Neuronal stem cell (in vitro differentiated cells): ENCODE measurements at regions not wholly inside any gene's neighbourhood (a gene's known extent, or its start where the extent isn't known, plus 50 kb on each side); places are given as distances from the start of the nearest gene placed in this dataset.

Source experiments
- DNase-seq: peaks from one replicate; pipeline ENCODE4 v3.0.0-alpha.2; 2013; ENCODE audit warnings: low spot score
- H2AFZ ChIP-seq: one replicate; pipeline ENCODE4 v1.6.1; 2013; ENCODE audit warnings: mild to moderate bottlenecking, low read length, inconsistent platforms
- H2AK5ac ChIP-seq: 2 replicates; pipeline ENCODE4 v1.6.1; 2013; ENCODE audit warnings: low read depth, mild to moderate bottlenecking, inconsistent platforms, low read length, moderate library complexity, mixed read lengths
- H2BK120ac ChIP-seq: 2 replicates; pipeline ENCODE4 v1.6.1; 2013; ENCODE audit warnings: low read depth, mild to moderate bottlenecking, inconsistent platforms, low read length, moderate library complexity, mixed read lengths
- H2BK12ac ChIP-seq: one replicate; pipeline ENCODE4 v1.6.1; 2013; ENCODE audit warnings: low read length, inconsistent platforms
- H2BK15ac ChIP-seq: 2 replicates; pipeline ENCODE4 v1.6.1; 2013; ENCODE audit warnings: mild to moderate bottlenecking, low read length, inconsistent platforms, mixed read lengths
- H2BK5ac ChIP-seq: one replicate; pipeline ENCODE4 v1.6.1; 2013; ENCODE audit warnings: inconsistent platforms, mild to moderate bottlenecking, low read length, moderate library complexity
- H3K14ac ChIP-seq: one replicate; pipeline ENCODE4 v1.6.1; 2013; ENCODE audit warnings: low read length, inconsistent platforms
- H3K18ac ChIP-seq: 2 replicates; pipeline ENCODE4 v1.6.1; 2013; ENCODE audit warnings: low read length, inconsistent platforms
- H3K23ac ChIP-seq: 2 replicates; pipeline ENCODE4 v1.6.1; 2013; ENCODE audit warnings: low read depth, mild to moderate bottlenecking, mixed read lengths, low read length, inconsistent platforms; ENCODE audit not compliant: poor library complexity
- H3K27ac ChIP-seq: replicated peaks from 3 replicates; pipeline ENCODE4 v1.5.1; 2013; ENCODE audit warnings: low read length, inconsistent platforms
- H3K27me3 ChIP-seq, 3 experiments: 2 replicates each; pipeline ENCODE4 v1.6.1; 2013; ENCODE audit warnings: low read length in 3 of 3, mild to moderate bottlenecking in 2 of 3, inconsistent platforms in 1 of 3, low read depth in 1 of 3, mixed read lengths in 1 of 3, moderate library complexity in 1 of 3; ENCODE audit not compliant: control insufficient read depth in 3 of 3, insufficient read depth in 3 of 3
- H3K36me3 ChIP-seq, 2 donors: replicated peaks in 1 of 2; 2 replicates each; pipeline ENCODE4 v1.6.1; 2013; ENCODE audit warnings: low read length in 2 of 2; ENCODE audit not compliant: control insufficient read depth in 2 of 2, insufficient read depth in 2 of 2
- H3K4ac ChIP-seq: 2 replicates; pipeline ENCODE4 v1.6.1; 2013; ENCODE audit warnings: inconsistent platforms, mild to moderate bottlenecking, low read length, moderate library complexity
- H3K4me1 ChIP-seq, 2 donors: 1 replicate in 1 of 2; 2 replicates in 1 of 2; pipeline ENCODE4 v1.6.1; 2013; ENCODE audit warnings: low read length in 2 of 2, low read depth in 1 of 2; ENCODE audit not compliant: control insufficient read depth in 2 of 2, insufficient read depth in 1 of 2
- H3K4me2 ChIP-seq: one replicate; pipeline ENCODE4 v1.6.1; 2013; ENCODE audit warnings: mild to moderate bottlenecking, low read length, inconsistent platforms; ENCODE audit not compliant: insufficient read depth, poor library complexity, severe bottlenecking
- H3K4me3 ChIP-seq, 2 donors: 2 replicates each; pipeline ENCODE4 v1.5.1; 2013; ENCODE audit warnings: low read length in 2 of 2, mild to moderate bottlenecking in 2 of 2, inconsistent platforms in 1 of 2, moderate library complexity in 1 of 2
- H3K79me1 ChIP-seq: one replicate; pipeline ENCODE4 v1.6.1; 2013; ENCODE audit warnings: low read depth, mild to moderate bottlenecking, inconsistent platforms, low read length, moderate library complexity
- H3K9ac ChIP-seq: one replicate; pipeline ENCODE4 v1.6.1; 2013; ENCODE audit warnings: mild to moderate bottlenecking, low read depth, low read length, inconsistent platforms; ENCODE audit not compliant: poor library complexity
- H3K9me3 ChIP-seq, 2 donors: replicated peaks in 1 of 2; 2 replicates each; pipeline versions ENCODE3 to v1.6.1; 2013; ENCODE audit warnings: low read length in 2 of 2, mild to moderate bottlenecking in 2 of 2, inconsistent platforms in 1 of 2, low read depth in 1 of 2, mixed read lengths in 1 of 2, moderate library complexity in 1 of 2; ENCODE audit not compliant: control insufficient read depth in 2 of 2, insufficient read depth in 1 of 2
- H4K8ac ChIP-seq: one replicate; pipeline ENCODE4 v1.6.1; 2013; ENCODE audit warnings: low read depth, mild to moderate bottlenecking, inconsistent platforms, low read length, moderate library complexity
- H4K91ac ChIP-seq: one replicate; pipeline ENCODE4 v1.6.1; 2013; ENCODE audit warnings: low read length, low read depth, mild to moderate bottlenecking, inconsistent platforms; ENCODE audit not compliant: poor library complexity
- WGBS, 2 donors: extraction: QIAGEN DNeasy Blood & Tissue Kit; methylation state at CpG; one replicate each; pipeline ENCODE4 v1.1.7; 2013; ENCODE audit warnings: missing lambda C conversion rate in 2 of 2, mixed read lengths in 1 of 2; ENCODE audit not compliant: insufficient read length in 2 of 2, insufficient replicate concordance in 1 of 2; ENCODE audit errors: extremely low coverage in 2 of 2; 5-methylcytosine and 5-hydroxymethylcytosine counted together

DNA sequence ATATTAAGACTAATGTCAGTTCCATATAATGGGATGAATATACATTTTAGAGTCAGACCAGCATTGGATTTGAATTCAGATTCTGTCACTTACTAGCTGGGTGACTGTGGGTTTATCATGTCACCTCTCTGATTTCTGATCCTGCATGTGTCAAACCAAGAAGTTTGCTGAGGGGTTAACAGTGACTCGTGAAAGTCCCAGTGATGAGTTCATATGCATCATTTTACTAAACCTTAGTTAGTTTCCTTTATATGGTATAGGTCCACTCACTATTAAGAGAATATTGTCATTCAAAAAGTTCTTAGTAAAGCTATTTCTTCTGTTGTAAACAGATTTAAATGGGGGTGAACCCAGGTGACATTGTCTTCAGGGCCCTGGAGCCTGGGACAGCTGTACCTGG is 102.3 kb downstream of the ZNF621 start:
- H2AK5ac ChIP-seq: no peak overlapping the region
- no peak overlapping the region for H3K4me3 ChIP-seq

DNA sequence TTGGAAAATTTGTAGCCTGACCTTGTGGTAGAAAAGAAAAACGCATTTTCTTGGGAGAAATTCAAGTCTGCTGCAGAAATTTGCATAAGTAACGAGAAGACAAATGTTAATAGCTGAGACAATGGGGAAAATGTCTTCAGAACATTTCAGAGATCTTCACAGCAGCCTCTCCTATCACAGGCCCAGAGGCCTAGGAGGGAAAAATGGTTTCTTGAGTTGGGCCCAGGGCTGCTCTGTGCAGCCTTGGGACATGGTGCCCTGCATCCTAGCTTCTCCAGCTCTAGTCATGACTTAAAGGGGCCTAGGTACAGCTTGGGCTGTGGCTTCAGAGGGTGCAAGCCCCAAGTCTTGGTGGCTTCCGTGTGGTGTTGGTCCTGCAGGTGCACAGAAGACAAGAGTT is 104.2 kb downstream of the ZNF621 start:
- no peaks in the 10 kb centered on the region for H3K9me3 ChIP-seq
- H3K4ac ChIP-seq: no peak overlapping the region
- no peak overlapping the region for H3K27ac ChIP-seq
- no peak overlapping the region for H3K4me3 ChIP-seq
- no peak overlapping the region for H2BK15ac ChIP-seq
- H3K36me3 ChIP-seq: no peaks in the 10 kb centered on the region
- H3K9ac ChIP-seq: no peak overlapping the region
- no peak overlapping the region for H2BK5ac ChIP-seq
- no peak overlapping the region for H3K23ac ChIP-seq
- H3K14ac ChIP-seq: no peak overlapping the region
- no peak overlapping the region for H2BK12ac ChIP-seq
- no peaks in the 10 kb centered on the region for H3K4me1 ChIP-seq
- no peak overlapping the region for H2AK5ac ChIP-seq
- H4K8ac ChIP-seq: no peak overlapping the region
- WGBS, 2 donors: no CpG with 5 or more reads among the region's 3 CpGs
- no peak overlapping the region for H3K18ac ChIP-seq
- no peak for DNase-seq
- H2BK120ac ChIP-seq: no peak overlapping the region
- no peak overlapping the region for H4K91ac ChIP-seq
- H3K79me1 ChIP-seq: no peaks in the 10 kb centered on the region
- H3K4me2 ChIP-seq: no peak overlapping the region
- H3K27me3 ChIP-seq: no peaks in the 10 kb centered on the region
- H2AFZ ChIP-seq: no peak overlapping the region

More for the DNA sequence above, 102.3 kb downstream of the ZNF621 start:
- Histone ChIP-seq H3K4ac (no peak overlapping the region), H2BK12ac (no peak overlapping the region), H3K4me2 (no peak overlapping the region), H2BK15ac (no peak overlapping the region), H3K9me3 (peaks cover 0 to 2% of the 10 kb centered on the region in 2 donors), H4K8ac (no peak overlapping the region), H3K36me3 (no peaks in the 10 kb centered on the region), H3K9ac (no peak overlapping the region), H2BK120ac (no peak overlapping the region), H2AFZ (no peak overlapping the region), H2BK5ac (no peak overlapping the region), H3K14ac (no peak overlapping the region), H3K23ac (no peak overlapping the region), H3K18ac (no peak overlapping the region), H3K27me3 (no peaks in the 10 kb centered on the region), H3K79me1 (no peaks in the 10 kb centered on the region), H3K4me1 (no peaks in the 10 kb centered on the region), H3K27ac (no peak overlapping the region), H4K91ac (no peak overlapping the region)
- WGBS, 2 donors: no CpG with 5 or more reads among the region's 1 CpG
- DNase-seq: no peak

DNA sequence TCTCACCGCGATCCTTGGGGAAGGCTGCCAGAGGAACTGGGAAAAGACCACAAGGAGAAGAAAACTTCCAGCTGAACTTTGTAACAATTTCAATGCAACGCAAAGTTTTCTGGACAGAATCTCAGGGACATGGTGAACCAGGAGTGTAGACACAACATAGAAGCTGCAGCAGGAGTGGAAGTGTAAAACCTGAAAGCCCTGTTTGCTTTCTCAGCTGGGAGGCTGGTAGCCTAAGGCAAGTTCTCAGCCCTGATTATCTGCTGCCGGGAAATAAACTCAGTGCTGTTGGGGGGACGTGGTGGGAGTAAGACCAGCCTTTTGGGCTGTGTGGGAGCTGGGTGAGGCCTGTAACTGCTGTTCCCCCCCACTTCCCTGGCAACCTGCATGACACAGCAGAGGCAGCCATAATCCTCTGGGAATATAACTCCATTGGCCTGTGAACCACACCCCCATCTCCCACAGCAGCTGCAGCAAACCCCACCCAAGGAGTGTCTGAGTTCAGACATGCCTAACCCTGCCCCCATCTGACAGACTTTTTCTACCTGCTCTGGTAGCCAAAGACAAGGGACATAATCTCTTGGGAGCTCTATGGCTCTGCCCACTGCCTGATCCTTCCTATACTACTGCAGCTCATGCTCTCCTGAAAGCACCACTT is 106.7 kb downstream of the ZNF621 start:
- no peak overlapping the region for H3K23ac ChIP-seq
- H3K4me2 ChIP-seq: no peak overlapping the region
- no peak overlapping the region for H3K4ac ChIP-seq
- DNase-seq: no peak
- H2BK120ac ChIP-seq: no peak overlapping the region
- no peaks in the 10 kb centered on the region for H3K4me1 ChIP-seq
- H3K27me3 ChIP-seq: no peaks in the 10 kb centered on the region
- H3K27ac ChIP-seq: no peak overlapping the region
- WGBS, 2 donors: no CpG with 5 or more reads among the region's 5 CpGs
- no peak overlapping the region for H2AK5ac ChIP-seq
- no peak overlapping the region for H2BK12ac ChIP-seq
- no peak overlapping the region for H2BK15ac ChIP-seq
- H2AFZ ChIP-seq: no peak overlapping the region
- H3K79me1 ChIP-seq: no peaks in the 10 kb centered on the region
- no peaks in the 10 kb centered on the region for H3K36me3 ChIP-seq
- no peak overlapping the region for H3K9ac ChIP-seq
- no peak overlapping the region for H2BK5ac ChIP-seq
- H4K91ac ChIP-seq: no peak overlapping the region
- H3K18ac ChIP-seq: no peak overlapping the region
- no peak overlapping the region for H3K4me3 ChIP-seq
- no peaks in the 10 kb centered on the region for H3K9me3 ChIP-seq
- H4K8ac ChIP-seq: no peak overlapping the region
- H3K14ac ChIP-seq: no peak overlapping the region

DNA sequence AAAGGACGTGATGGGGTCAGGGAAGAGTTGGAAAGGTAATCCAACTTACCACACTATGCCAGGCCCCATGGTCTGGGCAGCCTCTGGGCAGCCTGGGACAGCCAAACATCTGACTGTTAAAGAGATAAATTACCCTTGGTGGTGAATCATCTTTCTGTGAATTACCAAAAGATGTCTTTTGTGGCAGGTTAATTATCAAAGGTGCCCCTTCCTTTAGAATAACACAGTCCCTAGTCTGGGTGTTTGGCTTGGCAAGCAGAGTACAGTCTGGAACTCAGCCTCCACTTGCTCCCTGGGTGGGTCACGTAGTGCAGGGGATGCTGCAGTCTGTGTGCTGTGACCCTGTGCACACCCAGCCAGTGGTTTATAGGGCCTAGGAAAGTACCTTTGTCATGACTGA is 113.1 kb downstream of the ZNF621 start:
- H3K4ac ChIP-seq: no peak overlapping the region
- H3K27ac ChIP-seq: no peak overlapping the region
- no peak overlapping the region for H2BK15ac ChIP-seq
- H2BK120ac ChIP-seq: no peak overlapping the region
- H3K79me1 ChIP-seq: no peaks in the 10 kb centered on the region
- no peaks in the 10 kb centered on the region for H3K4me1 ChIP-seq
- H4K91ac ChIP-seq: no peak overlapping the region
- no peak overlapping the region for H3K14ac ChIP-seq
- WGBS, 2 donors: no CpG with 5 or more reads among the region's 2 CpGs
- H3K23ac ChIP-seq: no peak overlapping the region
- no peak overlapping the region for H2BK5ac ChIP-seq
- no peak for DNase-seq
- peaks cover 0 to 4% of the 10 kb centered on the region in 2 donors for H3K9me3 ChIP-seq
- H2AK5ac ChIP-seq: peak overlapping the region; percentile 24
- H3K9ac ChIP-seq: no peak overlapping the region
- no peak overlapping the region for H3K18ac ChIP-seq
- H2BK12ac ChIP-seq: no peak overlapping the region
- no peaks in the 10 kb centered on the region for H3K27me3 ChIP-seq
- H3K36me3 ChIP-seq: no peaks in the 10 kb centered on the region
- H4K8ac ChIP-seq: no peak overlapping the region
- no peak overlapping the region for H2AFZ ChIP-seq
- H3K4me3 ChIP-seq: no peak overlapping the region
- no peak overlapping the region for H3K4me2 ChIP-seq
